Liver (tissue), 8 donors: ENCODE measurements at regions not wholly inside any gene's neighbourhood (a gene's known extent, or its start where the extent isn't known, plus 50 kb on each side); places are given as distances from the start of the nearest gene placed in this dataset.

ENCODE experiments used
- DNase-seq: peaks from one replicate; pipeline ENCODE4 v3.0.0-alpha.2; 2017; ENCODE audit warnings: low spot score
- H3K27ac ChIP-seq, 2 donors: one replicate each; pipeline ENCODE4 v1.7.0; 2013; ENCODE audit warnings: inconsistent platforms in 2 of 2, low read length in 2 of 2, control low read depth in 1 of 2, low read depth in 1 of 2, mild to moderate bottlenecking in 1 of 2
- H3K27me3 ChIP-seq, 4 donors: one replicate each; pipeline versions ENCODE4 v1.6.1 to v1.7.0; 2013; ENCODE audit warnings: low read length in 3 of 4, inconsistent platforms in 1 of 4, mild to moderate bottlenecking in 1 of 4, moderate library complexity in 1 of 4; ENCODE audit not compliant: control insufficient read depth in 4 of 4, insufficient read depth in 4 of 4
- H3K36me3 ChIP-seq, 4 donors: one replicate each; pipeline versions ENCODE4 v1.6.1 to v1.7.0; 2013; ENCODE audit warnings: low read length in 3 of 4, mild to moderate bottlenecking in 3 of 4, low read depth in 1 of 4, moderate library complexity in 1 of 4; ENCODE audit not compliant: control insufficient read depth in 4 of 4, insufficient read depth in 3 of 4
- H3K4me1 ChIP-seq, 4 donors: one replicate each; pipeline versions ENCODE4 v1.6.1 to v1.7.0; 2013; ENCODE audit warnings: low read length in 3 of 4, mild to moderate bottlenecking in 3 of 4, moderate library complexity in 1 of 4; ENCODE audit not compliant: control insufficient read depth in 4 of 4, insufficient read depth in 4 of 4
- H3K4me3 ChIP-seq, 3 donors: one replicate each; pipeline versions ENCODE4 v1.6.1 to v1.7.0; 2013; ENCODE audit warnings: low read length in 3 of 3, control low read depth in 1 of 3, low read depth in 1 of 3, mild to moderate bottlenecking in 1 of 3
- H3K9ac ChIP-seq, 2 donors: one replicate each; pipeline ENCODE4 v1.7.0; 2013; ENCODE audit warnings: low read length in 2 of 2, mild to moderate bottlenecking in 2 of 2, moderate library complexity in 2 of 2, control low read depth in 1 of 2, low read depth in 1 of 2
- H3K9me3 ChIP-seq, 4 donors: one replicate each; pipeline versions ENCODE4 v1.6.1 to v1.7.0; 2013; ENCODE audit warnings: low read length in 3 of 4; ENCODE audit not compliant: control insufficient read depth in 4 of 4
- EGR1 ChIP-seq, 2 donors: IDR thresholded peaks; 2 replicates each; pipeline ENCODE4 v1.6.1; 2016 to 2018; ENCODE audit warnings: antibody characterized with exemption in 2 of 2, low read depth in 2 of 2
- FOXA1 ChIP-seq: IDR thresholded peaks from 2 replicates; pipeline ENCODE4 v1.6.1; 2016; ENCODE audit warnings: antibody characterized with exemption
- FOXA2 ChIP-seq: IDR thresholded peaks from 2 replicates; pipeline ENCODE4 v1.6.1; 2016; ENCODE audit warnings: antibody characterized with exemption
- GABPA ChIP-seq, 2 donors: IDR thresholded peaks in 1 of 2; conservative IDR thresholded peaks in 1 of 2; 2 replicates each; pipeline ENCODE4 v1.6.1; 2016; ENCODE audit warnings: antibody characterized with exemption in 2 of 2, mild to moderate bottlenecking in 1 of 2, moderate library complexity in 1 of 2
- HNF4A ChIP-seq, 2 donors: conservative IDR thresholded peaks; 2 replicates each; pipeline ENCODE4 v1.6.1; 2016; ENCODE audit warnings: antibody characterized with exemption in 2 of 2, mild to moderate bottlenecking in 2 of 2
- HNF4G ChIP-seq: IDR thresholded peaks from 2 replicates; pipeline ENCODE4 v1.6.1; 2016; ENCODE audit warnings: antibody characterized with exemption
- JUND ChIP-seq, 2 donors: IDR thresholded peaks; 2 replicates each; pipeline ENCODE4 v1.6.1; 2016; ENCODE audit warnings: antibody characterized with exemption in 2 of 2
- NR2F2 ChIP-seq: IDR thresholded peaks from 2 replicates; pipeline ENCODE4 v1.6.1; 2016; ENCODE audit warnings: antibody characterized with exemption
- RAD21 ChIP-seq, 2 donors: IDR thresholded peaks; 2 replicates each; pipeline ENCODE4 v1.6.1; 2016; ENCODE audit warnings: antibody characterized with exemption in 2 of 2, mild to moderate bottlenecking in 2 of 2
- RXRA ChIP-seq, 2 donors: IDR thresholded peaks; 2 replicates each; pipeline ENCODE4 v1.6.1; 2017 to 2018; ENCODE audit warnings: antibody characterized with exemption in 2 of 2, mild to moderate bottlenecking in 1 of 2
- SP1 ChIP-seq: IDR thresholded peaks from 2 replicates; pipeline ENCODE4 v1.6.1; 2018; ENCODE audit warnings: antibody characterized with exemption, mild to moderate bottlenecking
- TAF1 ChIP-seq: conservative IDR thresholded peaks from 2 replicates; pipeline ENCODE4 v1.6.1; 2016; ENCODE audit warnings: antibody characterized with exemption, mild to moderate bottlenecking
- YY1 ChIP-seq: IDR thresholded peaks from 2 replicates; pipeline ENCODE4 v1.6.1; 2016; ENCODE audit warnings: antibody characterized with exemption, mild to moderate bottlenecking
- WGBS: extraction: QIAGEN DNeasy Blood & Tissue Kit; methylation state at CpG from one replicate; pipeline ENCODE4 v1.1.7; 2013; 5-methylcytosine and 5-hydroxymethylcytosine counted together
- TF ChIP-seq, protein P1 (sequence below): IDR thresholded peaks from 2 replicates; pipeline ENCODE4 v1.6.1; 2016; ENCODE audit warnings: antibody characterized with exemption
- TF ChIP-seq, protein P2 (sequence below): IDR thresholded peaks from 2 replicates; pipeline ENCODE4 v1.6.1; 2016; ENCODE audit warnings: antibody characterized with exemption
- TF ChIP-seq, protein P3 (sequence below): IDR thresholded peaks from 2 replicates; pipeline ENCODE4 v1.6.1; 2016; ENCODE audit warnings: antibody characterized with exemption
- TF ChIP-seq, protein P4 (sequence below): IDR thresholded peaks from 2 replicates; pipeline ENCODE4 v1.6.1; 2016; ENCODE audit warnings: antibody characterized with exemption, mild to moderate bottlenecking
- TF ChIP-seq, protein P5 (sequence below): fragments of 150-350 bp; IDR thresholded peaks from 2 replicates; pipeline ENCODE4 v1.5.1; 2017; ENCODE audit warnings: improper control_type of control experiment, low read depth, low read length; ENCODE audit not compliant: missing input control
- donor health status: healthy.
- donor health status: healthy.
- donor health status: healthy.
- donor health status: healthy.
- donor health status: healthy.

DNA sequence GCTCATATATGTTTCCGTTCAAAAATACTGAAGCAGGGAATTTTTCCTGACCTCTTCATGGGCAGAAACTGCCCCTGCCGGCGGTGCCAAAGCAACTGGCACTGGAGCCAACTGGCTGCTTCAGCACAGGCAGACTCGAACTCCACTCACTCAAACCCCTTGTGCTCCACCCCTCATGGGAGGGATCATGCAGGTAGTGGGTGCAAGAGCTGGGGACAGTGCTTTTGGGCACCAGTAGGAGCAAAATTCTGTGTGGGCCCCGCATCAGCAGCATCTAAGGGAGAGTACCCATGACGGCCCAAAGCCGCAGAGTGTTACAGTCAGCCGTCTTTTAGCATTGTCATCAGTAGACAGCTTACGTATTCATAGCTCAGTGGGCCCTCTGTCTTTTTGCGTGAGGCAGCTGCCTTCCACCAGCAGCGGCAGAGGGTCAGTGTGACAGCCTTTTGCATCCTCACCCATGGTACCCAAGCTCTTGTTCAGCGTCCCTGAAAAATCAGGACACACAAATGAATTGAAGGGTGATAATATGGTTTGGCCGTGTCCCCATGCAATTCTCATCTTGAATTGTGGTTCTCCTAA lies 393.8 kb downstream of the SLITRK6 start:
- Histone ChIP-seq H3K27me3 (no peaks in the 10 kb centered on the region), H3K9ac (no peak overlapping the region), H3K27ac (no peak overlapping the region), H3K9me3 (no peaks in the 10 kb centered on the region), H3K36me3 (no peaks in the 10 kb centered on the region), H3K4me1 (no peaks in the 10 kb centered on the region), H3K4me3 (no peak overlapping the region)
- DNase-seq, result no peak
- 89% methylated on average over 13 of the region's 13 CpGs for WGBS
- TF ChIP-seq TAF1 (no peak), GABPA (IDR thresholded peaks at IDR 0.05 in 1 of 2, conservative IDR thresholded peaks at IDR 0.05 in 1 of 2) (no peak), FOXA1 (no peak), HNF4G (no peak), EGR1 (IDR thresholded peaks at IDR 0.05; ENCODE audit: low read depth in 2 of 2) (no peak), SP1 (no peak), RXRA (IDR thresholded peaks at IDR 0.05) (no peak), NR2F2 (no peak), YY1 (no peak), JUND (IDR thresholded peaks at IDR 0.05) (no peak), RAD21 (IDR thresholded peaks at IDR 0.05) (no peak), HNF4A (conservative IDR thresholded peaks at IDR 0.05) (no peak), FOXA2 (no peak)
- TF ChIP-seq, protein P1, sequence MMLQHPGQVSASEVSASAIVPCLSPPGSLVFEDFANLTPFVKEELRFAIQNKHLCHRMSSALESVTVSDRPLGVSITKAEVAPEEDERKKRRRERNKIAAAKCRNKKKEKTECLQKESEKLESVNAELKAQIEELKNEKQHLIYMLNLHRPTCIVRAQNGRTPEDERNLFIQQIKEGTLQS, result no peak
- TF ChIP-seq, protein P2, sequence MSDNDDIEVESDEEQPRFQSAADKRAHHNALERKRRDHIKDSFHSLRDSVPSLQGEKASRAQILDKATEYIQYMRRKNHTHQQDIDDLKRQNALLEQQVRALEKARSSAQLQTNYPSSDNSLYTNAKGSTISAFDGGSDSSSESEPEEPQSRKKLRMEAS, result no peak
- TF ChIP-seq, protein P3, sequence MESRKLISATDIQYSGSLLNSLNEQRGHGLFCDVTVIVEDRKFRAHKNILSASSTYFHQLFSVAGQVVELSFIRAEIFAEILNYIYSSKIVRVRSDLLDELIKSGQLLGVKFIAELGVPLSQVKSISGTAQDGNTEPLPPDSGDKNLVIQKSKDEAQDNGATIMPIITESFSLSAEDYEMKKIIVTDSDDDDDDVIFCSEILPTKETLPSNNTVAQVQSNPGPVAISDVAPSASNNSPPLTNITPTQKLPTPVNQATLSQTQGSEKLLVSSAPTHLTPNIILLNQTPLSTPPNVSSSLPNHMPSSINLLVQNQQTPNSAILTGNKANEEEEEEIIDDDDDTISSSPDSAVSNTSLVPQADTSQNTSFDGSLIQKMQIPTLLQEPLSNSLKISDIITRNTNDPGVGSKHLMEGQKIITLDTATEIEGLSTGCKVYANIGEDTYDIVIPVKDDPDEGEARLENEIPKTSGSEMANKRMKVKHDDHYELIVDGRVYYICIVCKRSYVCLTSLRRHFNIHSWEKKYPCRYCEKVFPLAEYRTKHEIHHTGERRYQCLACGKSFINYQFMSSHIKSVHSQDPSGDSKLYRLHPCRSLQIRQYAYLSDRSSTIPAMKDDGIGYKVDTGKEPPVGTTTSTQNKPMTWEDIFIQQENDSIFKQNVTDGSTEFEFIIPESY, result no peak
- TF ChIP-seq, protein P4, sequence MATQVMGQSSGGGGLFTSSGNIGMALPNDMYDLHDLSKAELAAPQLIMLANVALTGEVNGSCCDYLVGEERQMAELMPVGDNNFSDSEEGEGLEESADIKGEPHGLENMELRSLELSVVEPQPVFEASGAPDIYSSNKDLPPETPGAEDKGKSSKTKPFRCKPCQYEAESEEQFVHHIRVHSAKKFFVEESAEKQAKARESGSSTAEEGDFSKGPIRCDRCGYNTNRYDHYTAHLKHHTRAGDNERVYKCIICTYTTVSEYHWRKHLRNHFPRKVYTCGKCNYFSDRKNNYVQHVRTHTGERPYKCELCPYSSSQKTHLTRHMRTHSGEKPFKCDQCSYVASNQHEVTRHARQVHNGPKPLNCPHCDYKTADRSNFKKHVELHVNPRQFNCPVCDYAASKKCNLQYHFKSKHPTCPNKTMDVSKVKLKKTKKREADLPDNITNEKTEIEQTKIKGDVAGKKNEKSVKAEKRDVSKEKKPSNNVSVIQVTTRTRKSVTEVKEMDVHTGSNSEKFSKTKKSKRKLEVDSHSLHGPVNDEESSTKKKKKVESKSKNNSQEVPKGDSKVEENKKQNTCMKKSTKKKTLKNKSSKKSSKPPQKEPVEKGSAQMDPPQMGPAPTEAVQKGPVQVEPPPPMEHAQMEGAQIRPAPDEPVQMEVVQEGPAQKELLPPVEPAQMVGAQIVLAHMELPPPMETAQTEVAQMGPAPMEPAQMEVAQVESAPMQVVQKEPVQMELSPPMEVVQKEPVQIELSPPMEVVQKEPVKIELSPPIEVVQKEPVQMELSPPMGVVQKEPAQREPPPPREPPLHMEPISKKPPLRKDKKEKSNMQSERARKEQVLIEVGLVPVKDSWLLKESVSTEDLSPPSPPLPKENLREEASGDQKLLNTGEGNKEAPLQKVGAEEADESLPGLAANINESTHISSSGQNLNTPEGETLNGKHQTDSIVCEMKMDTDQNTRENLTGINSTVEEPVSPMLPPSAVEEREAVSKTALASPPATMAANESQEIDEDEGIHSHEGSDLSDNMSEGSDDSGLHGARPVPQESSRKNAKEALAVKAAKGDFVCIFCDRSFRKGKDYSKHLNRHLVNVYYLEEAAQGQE, result no peak
- TF ChIP-seq, protein P5, sequence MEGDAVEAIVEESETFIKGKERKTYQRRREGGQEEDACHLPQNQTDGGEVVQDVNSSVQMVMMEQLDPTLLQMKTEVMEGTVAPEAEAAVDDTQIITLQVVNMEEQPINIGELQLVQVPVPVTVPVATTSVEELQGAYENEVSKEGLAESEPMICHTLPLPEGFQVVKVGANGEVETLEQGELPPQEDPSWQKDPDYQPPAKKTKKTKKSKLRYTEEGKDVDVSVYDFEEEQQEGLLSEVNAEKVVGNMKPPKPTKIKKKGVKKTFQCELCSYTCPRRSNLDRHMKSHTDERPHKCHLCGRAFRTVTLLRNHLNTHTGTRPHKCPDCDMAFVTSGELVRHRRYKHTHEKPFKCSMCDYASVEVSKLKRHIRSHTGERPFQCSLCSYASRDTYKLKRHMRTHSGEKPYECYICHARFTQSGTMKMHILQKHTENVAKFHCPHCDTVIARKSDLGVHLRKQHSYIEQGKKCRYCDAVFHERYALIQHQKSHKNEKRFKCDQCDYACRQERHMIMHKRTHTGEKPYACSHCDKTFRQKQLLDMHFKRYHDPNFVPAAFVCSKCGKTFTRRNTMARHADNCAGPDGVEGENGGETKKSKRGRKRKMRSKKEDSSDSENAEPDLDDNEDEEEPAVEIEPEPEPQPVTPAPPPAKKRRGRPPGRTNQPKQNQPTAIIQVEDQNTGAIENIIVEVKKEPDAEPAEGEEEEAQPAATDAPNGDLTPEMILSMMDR, result no peak
